Motor neuron (in vitro differentiated cells): ENCODE measurements at regions not wholly inside any gene's neighbourhood (a gene's known extent, or its start where the extent isn't known, plus 50 kb on each side); places are given as distances from the start of the nearest gene placed in this dataset.

Experiments
- ATAC-seq, 8 experiments: fragments of 200-7000 bp; cut with Tn5 transposase; replicated peaks in 6 of 8; 2 replicates each; pipeline ENCODE4 v1.8.0; 2021; ENCODE audit warnings: mild to moderate bottlenecking in 8 of 8, moderate library complexity in 8 of 8
- H3K27ac ChIP-seq, 2 donors: fragments of 250-450 bp; sonication (Bioruptor Pico); 2 replicates each; pipeline ENCODE4 v1.9.0; 2021; ENCODE audit warnings: antibody characterized with exemption in 2 of 2, mild to moderate bottlenecking in 2 of 2, moderate library complexity in 1 of 2
- H3K4me1 ChIP-seq, 2 donors: fragments of 250-450 bp; sonication (Bioruptor Pico); replicated peaks in 1 of 2; 2 replicates each; pipeline ENCODE4 v1.6.1; 2021; ENCODE audit warnings: antibody characterized with exemption in 2 of 2, mild to moderate bottlenecking in 2 of 2, moderate library complexity in 1 of 2
- H3K4me3 ChIP-seq, 5 donors: fragments of 250-450 bp; sonication (Bioruptor Pico); 2 replicates each; pipeline ENCODE4 v1.9.0; 2021; ENCODE audit warnings: antibody characterized with exemption in 5 of 5, mild to moderate bottlenecking in 5 of 5, moderate library complexity in 4 of 5
- WGBS, 10 experiments: fragments of 450-650 bp; shearing (Covaris generic); methylation state at CpG; one replicate each; pipeline ENCODE4 v1.0.0; 2022; 5-methylcytosine and 5-hydroxymethylcytosine counted together
- in situ Hi-C, 9 experiments: fragments of 400-800 bp; cut with MboI; loops; one replicate each; pipeline ENCODE4 v1.15.0; 2021; ENCODE audit warnings: low sequenced_read_pairs in 9 of 9, low pct_unique_long_range_greater_than_20kb in 2 of 9; ENCODE audit not compliant: unreplicated experiment in 9 of 9

- whole genome bisulfite sequencing, 10 experiments: 16 to 96% (median 80%) methylated on average over 1 to 3 of the region's 3 CpGs; no CpG with 5 or more reads in 5 of the 10 experiments
- peak in 2 of 8 experiments; percentile 17 to 65 for ATAC-seq
- Histone ChIP-seq H3K4me1 (no peaks in the 10 kb centered on the region), H3K27ac (no peak overlapping the region), H3K4me3 (no peak overlapping the region)
- in situ Hi-C loops: loop anchor here in 1 of 9 experiments (25.0 kb wide), 1 partner anchor 271 kb away; no protein-coding TSS in a partner anchor
These were observed 291.1 kb upstream of the ROPN1 start for GRCh38 chr3:124282751-124283651.

- peak in 1 of 8 experiments; percentile 31 for ATAC-seq
- H3K4me1 ChIP-seq: no peaks in the 10 kb centered on the region
- no peak overlapping the region for H3K27ac ChIP-seq
- no peak overlapping the region for H3K4me3 ChIP-seq
- WGBS, 10 experiments: 19 to 100% (median 83%) methylated on average over 1 to 2 of the region's 2 CpGs; no CpG with 5 or more reads in 2 of the 10 experiments
- in situ Hi-C loops: loop anchor here in 1 of 9 experiments (25.0 kb wide), 1 partner anchor 271 kb away; no protein-coding TSS in a partner anchor
These were observed 291.7 kb upstream of the ROPN1 start for GRCh38 chr3:124283652-124284023.

DNA sequence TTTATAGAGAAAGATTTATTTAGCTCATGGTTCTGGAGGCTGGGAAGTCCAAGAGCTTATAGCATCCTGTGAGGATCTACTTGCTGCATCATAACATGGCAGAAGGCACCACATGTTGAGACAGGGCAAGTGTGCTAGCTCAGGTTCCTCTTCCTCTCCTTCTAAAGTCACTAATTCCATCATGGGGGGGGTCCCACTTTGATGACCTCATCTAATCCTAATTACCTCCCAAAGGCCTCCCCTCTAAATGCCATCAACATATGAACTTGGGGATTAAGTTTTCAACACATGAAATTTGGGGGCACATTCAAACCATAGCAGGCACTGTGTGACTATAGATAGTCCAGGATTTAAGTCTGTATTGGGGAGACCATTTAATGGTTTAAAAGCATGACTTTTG, 297.1 kb upstream of the ROPN1 start:
- H3K27ac ChIP-seq: no peak overlapping the region
- no peak for ATAC-seq
- H3K4me3 ChIP-seq: no peak overlapping the region
- in situ Hi-C loops: loop anchor here in 1 of 9 experiments (25.0 kb wide), 1 partner anchor 277 kb away; no protein-coding TSS in a partner anchor
- no peaks in the 10 kb centered on the region for H3K4me1 ChIP-seq

DNA sequence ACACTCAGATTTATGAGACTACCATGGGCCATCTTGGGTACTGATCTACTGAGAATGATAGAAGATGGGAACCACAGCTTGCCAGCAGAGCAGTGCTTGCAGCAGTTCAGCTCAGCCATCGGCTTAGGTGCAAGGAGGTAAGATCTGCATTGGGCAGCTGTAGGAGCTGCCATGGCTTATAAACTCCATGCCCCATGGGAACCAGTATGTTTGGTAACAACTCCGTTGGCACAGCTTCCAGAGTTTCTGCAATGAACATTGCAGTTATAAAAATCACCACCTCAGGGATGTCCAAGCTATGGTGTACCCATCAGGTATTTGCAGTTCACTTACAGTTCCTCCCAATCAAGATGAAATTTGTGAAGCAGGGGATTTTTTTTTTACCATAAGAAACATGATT, 299.1 kb upstream of the ROPN1 start:
- H3K4me3 ChIP-seq: no peak overlapping the region
- WGBS, 10 experiments: 60 to 100% (median 93%) methylated on average over 1 to 2 of the region's 2 CpGs; no CpG with 5 or more reads in 6 of the 10 experiments
- peak in 1 of 8 experiments; percentile 40 for ATAC-seq
- H3K27ac ChIP-seq: no peak overlapping the region
- H3K4me1 ChIP-seq: peaks cover 12 to 14% of the 10 kb centered on the region in 2 donors
- in situ Hi-C loops: loop anchor here in 1 of 9 experiments (25.0 kb wide), 1 partner anchor 279 kb away; no protein-coding TSS in a partner anchor

- Histone ChIP-seq H3K4me3 (no peak overlapping the region), H3K4me1 (peaks cover 19 to 28% of the 10 kb centered on the region in 2 donors), H3K27ac (no peak overlapping the region)
- WGBS, 10 experiments: 78 to 100% (median 96%) methylated on average over 1 to 3 of the region's 4 CpGs; no CpG with 5 or more reads in 4 of the 10 experiments
- in situ Hi-C loops: loop anchor here in 1 of 9 experiments (25.0 kb wide), 1 partner anchor 280 kb away; no protein-coding TSS in a partner anchor
- ATAC-seq: peak in 1 of 8 experiments; percentile 47
These were observed 300.4 kb upstream of the ROPN1 start for GRCh38 chr3:124292329-124292728.

- 50 to 81% (median 75%) methylated on average over 1 to 2 of the region's 2 CpGs; no CpG with 5 or more reads in 2 of the 10 experiments for WGBS, 10 experiments
- H3K4me1 ChIP-seq: peaks cover 24 to 30% of the 10 kb centered on the region in 2 donors
- no peak overlapping the region for H3K4me3 ChIP-seq
- ATAC-seq: no peak
- in situ Hi-C loops: loop anchor here in 1 of 9 experiments (25.0 kb wide), 1 partner anchor 281 kb away; no protein-coding TSS in a partner anchor
- no peak overlapping the region for H3K27ac ChIP-seq
These were observed 301.7 kb upstream of the ROPN1 start for GRCh38 chr3:124293584-124293983.

- peak in 6 of 8 experiments; percentile 43 to 85 (median 60) for ATAC-seq
- no peak overlapping the region for H3K27ac ChIP-seq
- WGBS, 10 experiments: 22 to 100% (median 83%) methylated on average over 1 to 3 of the region's 3 CpGs; no CpG with 5 or more reads in 1 of the 10 experiments
- no peak overlapping the region for H3K4me3 ChIP-seq
- in situ Hi-C loops: loop anchor here in 1 of 9 experiments (25.0 kb wide), 1 partner anchor 283 kb away; no protein-coding TSS in a partner anchor
- H3K4me1 ChIP-seq: peaks cover 24 to 30% of the 10 kb centered on the region in 2 donors
These were observed 303.4 kb upstream of the ROPN1 start for GRCh38 chr3:124295362-124295761.

DNA sequence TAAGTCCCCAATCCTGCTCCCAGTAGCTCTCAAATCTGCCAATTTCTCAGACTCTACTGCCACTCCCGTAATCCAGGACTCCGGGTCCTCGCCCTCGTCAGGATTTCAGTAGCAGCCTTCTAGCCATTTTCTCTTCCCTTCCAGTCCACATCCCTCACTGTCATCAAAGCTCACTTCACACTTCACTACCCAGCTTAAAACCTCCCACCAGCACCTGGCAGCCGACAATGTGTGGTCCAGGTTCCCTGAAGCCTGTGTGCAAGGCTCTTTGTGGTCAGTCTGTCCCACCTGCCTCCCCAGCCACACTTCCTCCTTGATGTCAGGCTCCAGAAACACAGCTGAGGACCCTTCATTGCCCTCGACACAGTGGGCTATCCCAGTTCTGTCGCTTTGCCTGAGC, 304.5 kb upstream of the ROPN1 start:
- WGBS, 10 experiments: 36 to 86% (median 71%) methylated on average over 1 to 3 of the region's 7 CpGs; no CpG with 5 or more reads in 5 of the 10 experiments
- in situ Hi-C loops: loop anchor here in 1 of 9 experiments (25.0 kb wide), 1 partner anchor 284 kb away; no protein-coding TSS in a partner anchor
- Histone ChIP-seq H3K4me3 (no peak overlapping the region), H3K27ac (no peak overlapping the region), H3K4me1 (peaks cover 25 to 33% of the 10 kb centered on the region in 2 donors)
- ATAC-seq: no peak

- in situ Hi-C loops: loop anchor here in 1 of 9 experiments (25.0 kb wide), 1 partner anchor 285 kb away; no protein-coding TSS in a partner anchor
- Histone ChIP-seq H3K4me3 (no peak overlapping the region), H3K27ac (no peak overlapping the region), H3K4me1 (peaks cover 28 to 38% of the 10 kb centered on the region in 2 donors)
- ATAC-seq: peak in 5 of 8 experiments; percentile 50 to 81 (median 69)
- 0 to 100% (median 94%) methylated on average over 1 to 3 of the region's 3 CpGs; no CpG with 5 or more reads in 3 of the 10 experiments for WGBS, 10 experiments
These were observed 305.4 kb upstream of the ROPN1 start for GRCh38 chr3:124297062-124297980.

GRCh38 chr3:124298301-124298700, 306.4 kb upstream of the ROPN1 start:
- no peak overlapping the region for H3K4me3 ChIP-seq
- ATAC-seq: no peak
- H3K4me1 ChIP-seq: peaks cover 28 to 38% of the 10 kb centered on the region in 2 donors
- 76 to 100% (median 90%) methylated on average over 1 to 5 of the region's 5 CpGs; no CpG with 5 or more reads in 2 of the 10 experiments for WGBS, 10 experiments
- H3K27ac ChIP-seq: no peak overlapping the region
- in situ Hi-C loops: loop anchor here in 1 of 9 experiments (25.0 kb wide), 1 partner anchor 286 kb away; no protein-coding TSS in a partner anchor

GRCh38 chr3:124298951-124299350, 307.0 kb upstream of the ROPN1 start:
- Histone ChIP-seq H3K4me1 (peaks cover 28 to 38% of the 10 kb centered on the region in 2 donors), H3K27ac (no peak overlapping the region), H3K4me3 (no peak overlapping the region)
- peak in 4 of 8 experiments; percentile 16 to 48 (median 35) for ATAC-seq
- in situ Hi-C loops: loop anchor here in 1 of 9 experiments (25.0 kb wide), 1 partner anchor 287 kb away; no protein-coding TSS in a partner anchor
- 0 to 90% (median 40%) methylated on average over 1 to 6 of the region's 6 CpGs; no CpG with 5 or more reads in 4 of the 10 experiments for WGBS, 10 experiments

GRCh38 chr3:124299831-124300230, 307.9 kb upstream of the ROPN1 start:
- Histone ChIP-seq H3K4me1 (peaks cover 28 to 36% of the 10 kb centered on the region in 2 donors), H3K27ac (no peak overlapping the region), H3K4me3 (no peak overlapping the region)
- in situ Hi-C loops: loop anchor here in 1 of 9 experiments (25.0 kb wide), 1 partner anchor 288 kb away; no protein-coding TSS in a partner anchor
- WGBS, 10 experiments: 57 to 100% (median 80%) methylated on average over 1 of the region's 1 CpG; no CpG with 5 or more reads in 2 of the 10 experiments
- no peak for ATAC-seq
